ENCODE measurements at regions not wholly inside any gene's neighbourhood (a gene's known extent, or its start where the extent isn't known, plus 50 kb on each side); places are given as distances from the start of the nearest gene placed in this dataset.

DNA sequence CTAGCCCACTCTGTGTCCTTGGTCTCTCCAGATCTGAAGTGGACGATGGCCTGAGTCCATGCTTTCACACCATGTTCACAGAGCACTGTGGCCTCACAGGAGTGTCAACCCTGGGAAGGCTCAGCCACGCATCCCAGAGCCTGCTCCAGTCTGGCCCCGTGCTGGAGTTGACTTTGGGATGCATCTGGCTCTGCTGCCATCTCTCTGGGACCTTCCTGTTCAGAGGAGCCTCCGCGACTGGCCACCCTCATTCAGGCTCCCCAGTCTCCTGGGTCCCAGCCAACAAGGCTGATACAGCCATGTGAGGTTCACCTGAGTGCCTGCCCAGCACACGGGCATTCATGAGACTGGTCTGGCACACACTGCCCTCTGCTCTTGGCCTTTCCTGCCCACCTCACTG is 199.7 kb upstream of the RAB6C start (continued):
- TF ChIP-seq, protein P1, sequence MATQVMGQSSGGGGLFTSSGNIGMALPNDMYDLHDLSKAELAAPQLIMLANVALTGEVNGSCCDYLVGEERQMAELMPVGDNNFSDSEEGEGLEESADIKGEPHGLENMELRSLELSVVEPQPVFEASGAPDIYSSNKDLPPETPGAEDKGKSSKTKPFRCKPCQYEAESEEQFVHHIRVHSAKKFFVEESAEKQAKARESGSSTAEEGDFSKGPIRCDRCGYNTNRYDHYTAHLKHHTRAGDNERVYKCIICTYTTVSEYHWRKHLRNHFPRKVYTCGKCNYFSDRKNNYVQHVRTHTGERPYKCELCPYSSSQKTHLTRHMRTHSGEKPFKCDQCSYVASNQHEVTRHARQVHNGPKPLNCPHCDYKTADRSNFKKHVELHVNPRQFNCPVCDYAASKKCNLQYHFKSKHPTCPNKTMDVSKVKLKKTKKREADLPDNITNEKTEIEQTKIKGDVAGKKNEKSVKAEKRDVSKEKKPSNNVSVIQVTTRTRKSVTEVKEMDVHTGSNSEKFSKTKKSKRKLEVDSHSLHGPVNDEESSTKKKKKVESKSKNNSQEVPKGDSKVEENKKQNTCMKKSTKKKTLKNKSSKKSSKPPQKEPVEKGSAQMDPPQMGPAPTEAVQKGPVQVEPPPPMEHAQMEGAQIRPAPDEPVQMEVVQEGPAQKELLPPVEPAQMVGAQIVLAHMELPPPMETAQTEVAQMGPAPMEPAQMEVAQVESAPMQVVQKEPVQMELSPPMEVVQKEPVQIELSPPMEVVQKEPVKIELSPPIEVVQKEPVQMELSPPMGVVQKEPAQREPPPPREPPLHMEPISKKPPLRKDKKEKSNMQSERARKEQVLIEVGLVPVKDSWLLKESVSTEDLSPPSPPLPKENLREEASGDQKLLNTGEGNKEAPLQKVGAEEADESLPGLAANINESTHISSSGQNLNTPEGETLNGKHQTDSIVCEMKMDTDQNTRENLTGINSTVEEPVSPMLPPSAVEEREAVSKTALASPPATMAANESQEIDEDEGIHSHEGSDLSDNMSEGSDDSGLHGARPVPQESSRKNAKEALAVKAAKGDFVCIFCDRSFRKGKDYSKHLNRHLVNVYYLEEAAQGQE (IDR thresholded peaks at IDR 0.05; ENCODE audit: low read depth, low read length), result no peak

DNA sequence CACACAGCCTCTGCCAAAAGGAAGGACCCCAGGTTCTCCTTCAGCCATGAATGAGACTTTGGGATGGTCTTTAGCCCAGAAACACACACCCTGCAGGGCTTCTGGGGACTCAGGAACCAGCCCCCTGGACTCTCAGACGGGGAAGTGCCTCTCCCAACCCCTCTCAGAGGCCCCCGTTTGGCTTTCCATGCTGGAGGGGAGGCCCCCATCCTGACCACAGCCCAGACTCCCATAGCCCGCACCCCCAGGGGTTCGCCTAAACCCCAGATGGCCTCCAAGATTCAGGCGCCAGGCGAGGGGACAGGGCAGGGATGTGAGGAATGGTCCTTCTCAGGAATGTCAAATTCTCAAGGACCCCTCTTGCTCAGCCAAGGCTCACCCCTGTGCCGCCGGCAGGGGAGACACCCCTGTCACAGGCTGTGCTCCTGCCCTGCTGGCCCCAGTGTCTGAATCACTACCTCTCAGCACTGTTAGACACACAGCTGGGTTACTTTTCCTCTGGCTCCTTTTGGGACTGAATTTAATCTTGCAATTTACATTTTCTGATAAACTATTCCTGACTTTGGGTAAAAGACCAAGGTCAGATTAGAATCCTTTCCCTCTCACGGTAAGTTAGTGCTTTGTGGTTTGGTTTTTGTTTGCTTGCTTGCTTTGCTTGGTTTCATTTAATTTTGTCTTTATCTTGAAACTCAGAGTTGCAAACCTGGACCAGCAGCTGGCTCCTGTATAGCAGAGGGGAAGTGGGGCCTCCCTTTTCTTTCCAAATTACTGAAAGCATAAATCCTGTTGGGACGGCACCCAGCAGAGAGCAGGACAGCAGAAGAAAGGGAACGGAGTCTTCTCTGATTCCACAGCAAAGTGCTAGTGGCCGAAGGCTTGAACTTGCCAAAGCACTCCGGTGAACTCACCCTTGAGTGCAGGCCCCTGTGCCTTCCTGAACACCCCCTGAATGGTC is 198.9 kb upstream of the RAB6C start:
- Histone ChIP-seq H3K9me3 (no peaks in the 10 kb centered on the region), H3K9ac (no peak overlapping the region), H2AFZ (ENCODE audit: low read depth) (no peak overlapping the region), H3K36me3 (replicated peaks in 1 of 2; ENCODE audit: control insufficient read depth in 1 of 2, insufficient read depth in 2 of 2, low read length in 1 of 2) (no peaks in the 10 kb centered on the region), H3K79me2 (ENCODE audit: insufficient read depth) (no peaks in the 10 kb centered on the region), H3K27me3 (ENCODE audit: insufficient read depth) (no peaks in the 10 kb centered on the region), H3K4me1 (ENCODE audit: control insufficient read depth in 1 of 2, insufficient read depth in 2 of 2, low read depth in 1 of 2, low read length in 1 of 2) (peaks cover 0 to 14% of the 10 kb centered on the region in 2 experiments; a peak in 1 of 4 replicates), H4K20me1 (ENCODE audit: insufficient read depth) (no peaks in the 10 kb centered on the region), H3K4me3 (ENCODE audit: low read depth in 2 of 2, low read length in 1 of 2) (no peak overlapping the region), H3F3A (replicated peaks; ENCODE audit: insufficient read depth) (no peaks in the 10 kb centered on the region), H3K9me2 (no peaks in the 10 kb centered on the region), H3K27ac (ENCODE audit: low read depth in 2 of 2, low read length in 1 of 2) (no peak overlapping the region), H3K4me2 (no peak overlapping the region)
- TF ChIP-seq RCOR1 (IDR thresholded peaks at IDR 0.05; ENCODE audit: low read length) (no peak), ELF1 (IDR thresholded peaks at IDR 0.05) (no peak), EP300 (IDR thresholded peaks at IDR 0.05; ENCODE audit: borderline replicate concordance in 1 of 2, low read depth in 1 of 2, low read length in 1 of 2) (no peak), RAD21 (IDR thresholded peaks at IDR 0.05; ENCODE audit: low read length) (no peak), TAF1 (IDR thresholded peaks at IDR 0.05; ENCODE audit: borderline replicate concordance, low read depth, low read length) (no peak), MXI1 (IDR thresholded peaks at IDR 0.05; ENCODE audit: low read depth, low read length) (no peak), YY1 (IDR thresholded peaks at IDR 0.05; ENCODE audit: low read depth) (no peak), SMC3 (IDR thresholded peaks at IDR 0.05; ENCODE audit: low read depth, low read length) (no peak), JUND (IDR thresholded peaks at IDR 0.05) (no peak)
- TF ChIP-seq, protein P1 (IDR thresholded peaks at IDR 0.05; ENCODE audit: low read depth, low read length), result no peak
- TF ChIP-seq, protein P2, sequence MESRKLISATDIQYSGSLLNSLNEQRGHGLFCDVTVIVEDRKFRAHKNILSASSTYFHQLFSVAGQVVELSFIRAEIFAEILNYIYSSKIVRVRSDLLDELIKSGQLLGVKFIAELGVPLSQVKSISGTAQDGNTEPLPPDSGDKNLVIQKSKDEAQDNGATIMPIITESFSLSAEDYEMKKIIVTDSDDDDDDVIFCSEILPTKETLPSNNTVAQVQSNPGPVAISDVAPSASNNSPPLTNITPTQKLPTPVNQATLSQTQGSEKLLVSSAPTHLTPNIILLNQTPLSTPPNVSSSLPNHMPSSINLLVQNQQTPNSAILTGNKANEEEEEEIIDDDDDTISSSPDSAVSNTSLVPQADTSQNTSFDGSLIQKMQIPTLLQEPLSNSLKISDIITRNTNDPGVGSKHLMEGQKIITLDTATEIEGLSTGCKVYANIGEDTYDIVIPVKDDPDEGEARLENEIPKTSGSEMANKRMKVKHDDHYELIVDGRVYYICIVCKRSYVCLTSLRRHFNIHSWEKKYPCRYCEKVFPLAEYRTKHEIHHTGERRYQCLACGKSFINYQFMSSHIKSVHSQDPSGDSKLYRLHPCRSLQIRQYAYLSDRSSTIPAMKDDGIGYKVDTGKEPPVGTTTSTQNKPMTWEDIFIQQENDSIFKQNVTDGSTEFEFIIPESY (IDR thresholded peaks at IDR 0.05; ENCODE audit: borderline replicate concordance, low read depth), result no peak
- CTCF ChIA-PET, result no interaction called here
- 33% methylated on average over 9 of the region's 13 CpGs for WGBS (ENCODE audit: low lambda C conversion rate)
- no peak for DNase-seq
- POLR2A ChIA-PET, result no interaction called here

All from SK-N-SH (cell line).